Tibial nerve (tissue), 4 donors: ENCODE measurements at regions not wholly inside any gene's neighbourhood (a gene's known extent, or its start where the extent isn't known, plus 50 kb on each side); places are given as distances from the start of the nearest gene placed in this dataset.

ENCODE experiments used
- CTCF ChIP-seq, 5 experiments: fragments of 200-600 bp in 3 of 5; fragments of 450-650 bp in 2 of 5; sonication (generic) in 3 of 5; IDR thresholded peaks; one replicate each; pipeline ENCODE4 v1.5.1; 2016 to 2019; ENCODE audit warnings: antibody characterized with exemption in 5 of 5, mild to moderate bottlenecking in 3 of 5, moderate library complexity in 2 of 5
- EP300 ChIP-seq, 2 donors: sonication (generic); formaldehyde crosslinking; IDR thresholded peaks; one replicate each; pipeline ENCODE4 v1.6.1; 2017; ENCODE audit warnings: antibody characterized with exemption in 2 of 2, mild to moderate bottlenecking in 1 of 2
- POLR2A ChIP-seq, 2 donors: fragments of 450-650 bp; IDR thresholded peaks; one replicate each; pipeline ENCODE4 v1.6.1; 2017; ENCODE audit warnings: antibody characterized with exemption in 2 of 2, mild to moderate bottlenecking in 2 of 2, moderate library complexity in 2 of 2

GRCh38 chr21:31552826-31553225 is 106.7 kb upstream of the SOD1 start:
- TF ChIP-seq CTCF (IDR thresholded peaks at IDR 0.05) (no peak), POLR2A (IDR thresholded peaks at IDR 0.05) (no peak), EP300 (IDR thresholded peaks at IDR 0.05) (no peak)
